Hypothalamus (tissue), 51 donors: ENCODE measurements at regions not wholly inside any gene's neighbourhood (a gene's known extent, or its start where the extent isn't known, plus 50 kb on each side); places are given as distances from the start of the nearest gene placed in this dataset.
A peak's percentile ranks its signal among the peaks of the same experiment; 100 is the strongest.

ENCODE experiments used
- DNase-seq, 51 donors: peaks; one replicate each; lab custom pipeline; 2025; lab: John Stamatoyannopoulos, UW

DNA sequence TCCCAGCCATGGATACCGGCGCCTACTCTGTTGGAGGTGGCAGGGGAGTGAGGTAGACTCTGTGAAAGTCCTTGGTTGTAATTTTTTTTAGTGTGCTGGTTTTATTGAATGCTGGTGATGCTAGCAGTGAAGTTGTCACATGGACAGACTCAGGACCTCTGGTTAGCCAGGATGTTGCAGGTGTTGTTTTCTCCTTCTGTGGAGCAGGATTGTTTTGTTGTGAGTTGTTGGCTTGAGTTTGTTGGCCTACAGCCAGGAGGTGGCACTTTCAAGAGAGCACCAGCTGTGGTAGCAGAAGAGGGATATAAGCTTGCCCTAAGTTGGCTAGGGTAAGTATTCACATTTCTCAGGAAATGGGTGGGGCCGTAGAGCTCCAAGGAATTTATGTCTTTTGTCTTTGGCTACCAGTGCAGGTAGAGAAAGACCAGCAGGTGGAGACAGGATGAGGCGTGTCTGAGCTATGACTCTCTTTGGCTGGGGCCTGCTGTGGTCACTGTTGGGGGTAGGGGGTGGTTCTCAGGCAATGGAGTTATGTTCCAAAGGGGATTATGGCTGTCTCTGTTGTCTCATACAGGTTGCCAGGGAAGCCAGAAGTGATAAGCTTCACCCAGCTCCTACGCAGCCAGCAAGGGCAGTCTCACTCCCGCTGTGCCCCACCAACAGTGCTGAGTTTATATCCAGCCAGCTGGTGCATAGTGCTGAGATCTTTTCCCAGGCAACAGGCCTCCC is 248.7 kb downstream of the TAF11L14 start:
- peak in 1 of 51 donors; percentile 9 for DNase-seq

DNA sequence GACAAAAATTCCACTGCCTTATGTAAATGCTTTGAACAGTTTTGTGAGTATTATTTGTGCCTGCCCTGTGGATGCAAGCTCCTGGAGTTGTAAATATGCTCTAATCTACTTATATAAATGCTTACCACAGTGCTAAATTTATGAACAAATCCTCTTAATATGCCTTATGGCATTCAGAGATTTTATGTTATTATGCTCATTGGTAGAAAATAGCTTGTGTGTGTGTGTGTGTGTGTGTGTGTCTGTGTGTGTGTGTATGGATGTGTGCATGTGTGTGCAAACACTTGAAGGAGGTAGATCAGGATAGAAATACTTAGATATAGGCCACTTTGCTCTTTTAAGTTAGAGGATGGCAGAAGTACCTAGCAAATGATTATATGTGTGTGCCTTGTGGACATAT is 253.9 kb downstream of the TAF11L14 start:
- DNase-seq: no peak

DNA sequence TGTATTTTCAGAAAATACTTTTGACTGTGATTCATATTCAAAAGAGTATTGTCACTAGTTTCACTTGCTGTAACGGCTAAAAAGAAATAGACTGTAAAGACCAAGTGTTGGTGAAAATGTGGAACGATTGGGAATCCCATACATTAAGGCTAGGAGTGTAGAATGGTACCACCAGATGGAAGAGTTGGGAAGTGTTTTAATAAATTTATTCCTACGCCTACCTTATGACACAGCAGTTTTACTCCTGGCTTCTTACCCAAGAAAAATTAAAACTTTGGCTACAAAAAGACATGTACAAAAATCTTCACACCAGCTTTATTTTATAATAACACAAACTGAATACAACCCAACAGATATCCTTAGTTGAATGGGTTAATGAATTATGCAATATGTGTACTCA is 256.2 kb downstream of the TAF11L14 start:
- DNase-seq: no peak

DNA sequence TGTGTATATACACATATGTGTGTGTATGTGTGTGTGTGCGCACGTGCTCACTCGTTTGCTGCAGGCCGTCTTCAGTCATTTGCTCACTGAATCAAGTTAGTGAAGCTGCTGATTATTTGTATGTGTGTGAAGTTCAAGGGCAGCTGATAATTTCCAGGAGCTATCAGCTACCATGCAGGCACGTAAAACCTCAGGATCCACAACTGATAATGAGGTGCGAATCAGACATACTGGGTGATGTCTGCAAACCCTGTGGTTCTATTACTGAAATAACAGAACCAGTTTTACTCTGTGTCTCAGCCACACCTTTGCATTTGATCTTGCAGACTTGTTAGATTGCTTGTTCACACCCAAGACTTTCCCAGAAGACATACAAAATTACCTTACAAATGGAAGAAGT is 257.6 kb downstream of the TAF11L14 start:
- DNase-seq: no peak

DNA sequence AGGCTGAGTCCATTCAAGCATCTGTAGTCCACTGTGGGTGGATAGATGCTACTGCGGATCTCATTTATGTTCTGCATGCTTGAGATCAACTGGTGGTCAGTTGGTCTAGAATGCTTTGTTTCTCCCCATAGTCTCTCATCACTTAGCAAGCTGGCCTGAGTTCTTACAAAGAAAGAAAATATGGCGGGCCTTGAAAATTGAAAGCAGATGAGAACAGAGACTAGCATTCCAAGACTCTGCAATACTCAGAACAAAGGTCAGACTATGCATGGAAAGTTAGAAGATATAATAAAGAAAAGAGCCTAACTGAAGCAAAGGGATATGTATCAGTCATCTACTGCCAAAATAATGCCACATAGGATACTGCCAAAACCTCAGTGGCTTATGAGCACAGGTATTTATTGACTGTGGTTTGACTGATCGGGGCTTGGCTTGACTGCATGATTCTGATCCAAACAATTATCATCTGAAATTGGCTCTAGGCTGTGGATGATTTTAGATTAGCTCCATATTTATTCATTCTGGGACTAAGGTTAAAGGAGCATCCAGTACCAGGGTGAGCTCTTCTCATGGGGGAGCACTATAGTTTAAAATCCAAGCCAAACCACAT is 258.9 kb downstream of the TAF11L14 start:
- no peak for DNase-seq

DNA sequence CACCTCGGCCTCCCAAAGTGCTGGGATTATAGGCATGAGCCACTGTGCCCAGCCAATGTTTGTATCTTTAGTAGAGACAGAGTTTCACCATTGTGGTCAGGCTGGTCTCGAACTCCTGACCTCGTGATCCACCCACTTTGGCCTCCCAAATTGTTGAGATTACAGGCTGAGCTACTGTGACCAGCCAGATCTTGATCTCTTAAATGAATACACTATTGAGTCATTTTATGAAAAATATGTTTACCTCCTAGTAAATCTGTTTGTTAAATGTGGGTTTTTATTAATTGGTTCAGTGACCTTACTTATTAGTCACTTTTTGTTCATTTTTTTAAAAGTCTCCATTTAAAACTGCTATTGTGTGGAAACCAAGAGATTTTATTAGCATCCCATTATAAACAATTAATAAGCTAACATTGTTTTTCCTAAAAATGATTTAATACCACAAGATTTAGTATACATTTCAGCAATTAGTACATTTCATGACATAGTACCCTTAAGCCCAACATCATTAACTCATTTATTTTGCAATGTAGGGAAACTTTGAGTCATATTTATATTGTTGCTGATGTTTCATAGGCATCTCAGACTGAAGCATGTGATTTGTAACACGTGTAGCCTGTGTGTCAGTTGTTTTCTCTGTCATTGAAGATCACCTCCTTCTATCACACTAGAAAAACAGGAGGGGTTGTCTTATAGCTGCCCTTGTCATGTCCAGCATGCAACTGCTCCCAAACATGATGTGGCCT is 261.2 kb downstream of the TAF11L14 start:
- no peak for DNase-seq

DNA sequence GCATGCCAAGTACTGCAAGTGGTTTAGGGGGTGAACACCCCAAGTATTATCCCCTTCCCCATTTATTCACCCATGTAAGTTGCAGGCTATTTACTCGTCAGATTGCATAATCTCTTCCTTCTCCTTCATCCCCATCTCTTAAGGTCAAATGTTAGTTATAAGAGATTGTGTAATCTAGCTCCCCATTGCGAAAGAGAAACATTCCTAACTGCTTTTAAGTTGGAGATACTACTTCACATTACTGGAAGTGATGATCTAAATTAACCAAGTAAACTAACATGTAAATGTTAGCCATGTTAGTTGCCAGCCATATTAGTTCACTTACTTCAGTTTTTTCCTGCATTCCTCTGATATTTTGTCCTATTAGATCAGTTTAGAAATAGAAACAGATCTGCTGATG is 262.3 kb downstream of the TAF11L14 start:
- DNase-seq: no peak

DNA sequence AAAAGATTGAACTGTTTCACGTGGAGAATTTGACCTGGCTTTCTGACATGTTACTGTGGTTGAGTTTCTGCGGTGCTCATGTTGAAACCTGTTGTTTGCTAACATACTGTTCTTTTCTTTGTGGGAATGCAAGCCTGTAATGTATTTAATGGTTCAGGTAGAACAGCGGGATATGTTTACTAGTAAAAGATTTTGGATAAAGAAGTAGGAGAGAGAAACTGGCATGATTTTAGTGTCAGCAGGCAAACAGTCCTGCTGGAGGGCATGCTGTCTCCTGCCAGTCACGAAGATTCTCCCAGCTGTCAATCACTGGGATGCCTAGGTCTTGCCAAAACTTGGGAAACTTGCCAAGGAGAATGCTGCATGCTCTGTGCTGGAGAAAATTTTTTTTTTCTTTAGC is 263.5 kb downstream of the TAF11L14 start:
- no peak for DNase-seq

DNA sequence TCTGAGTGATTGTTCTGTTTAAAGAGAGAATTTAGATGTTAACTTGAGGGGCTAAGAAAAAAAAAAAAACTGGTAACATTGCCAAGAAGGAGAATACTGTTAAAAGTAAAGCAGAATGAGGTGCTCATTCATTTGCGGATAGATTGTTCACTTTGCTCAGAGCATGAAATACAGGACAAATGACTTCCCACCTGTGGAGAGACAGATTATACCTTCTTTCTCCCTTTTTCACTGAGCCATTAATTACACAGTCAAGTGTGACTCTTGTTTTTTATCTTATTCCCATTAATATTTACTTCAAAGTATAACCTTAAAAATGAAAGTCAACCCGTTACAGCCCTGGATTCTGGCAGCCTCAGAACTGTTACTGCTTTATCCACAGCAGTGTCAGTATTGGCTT is 264.5 kb downstream of the TAF11L14 start:
- DNase-seq: no peak

DNA sequence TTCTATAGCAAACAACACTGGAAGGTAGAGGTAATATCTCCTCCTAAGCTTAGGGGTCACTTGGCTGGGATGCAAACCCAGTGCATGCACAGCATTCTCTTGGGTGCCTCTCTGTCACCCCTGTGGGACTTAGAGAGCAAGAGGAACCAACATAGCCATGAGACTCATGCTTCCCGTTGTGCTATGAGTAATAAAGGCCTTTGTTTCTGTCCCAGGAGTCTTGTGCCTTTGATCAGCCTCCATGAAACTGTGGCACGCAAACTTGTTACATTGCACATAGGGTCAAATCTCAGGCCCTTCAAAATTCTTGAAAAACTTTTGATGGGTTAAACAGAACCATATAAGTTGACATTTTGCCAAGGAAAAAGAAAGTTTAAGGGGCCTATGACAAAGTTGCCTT is 272.8 kb downstream of the TAF11L14 start:
- no peak for DNase-seq

DNA sequence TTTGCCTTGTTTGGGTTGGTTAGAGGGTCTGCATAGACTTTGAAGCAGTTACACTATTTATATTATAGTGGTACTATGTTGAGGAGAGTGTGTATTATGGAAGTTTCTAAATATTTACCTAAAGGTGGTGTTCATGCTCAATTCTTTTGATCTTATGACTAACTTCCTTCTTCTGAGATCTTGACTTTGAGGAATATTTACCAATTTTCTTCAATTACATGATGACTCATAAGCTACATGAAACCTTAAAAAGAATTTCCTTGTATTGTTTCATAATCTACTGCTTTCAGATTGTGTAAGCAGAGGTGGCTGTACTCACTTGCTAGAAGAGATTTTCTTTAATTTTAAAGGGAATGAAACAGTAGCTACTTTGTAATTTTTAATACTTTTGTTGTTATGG is 276.1 kb downstream of the TAF11L14 start:
- no peak for DNase-seq

DNA sequence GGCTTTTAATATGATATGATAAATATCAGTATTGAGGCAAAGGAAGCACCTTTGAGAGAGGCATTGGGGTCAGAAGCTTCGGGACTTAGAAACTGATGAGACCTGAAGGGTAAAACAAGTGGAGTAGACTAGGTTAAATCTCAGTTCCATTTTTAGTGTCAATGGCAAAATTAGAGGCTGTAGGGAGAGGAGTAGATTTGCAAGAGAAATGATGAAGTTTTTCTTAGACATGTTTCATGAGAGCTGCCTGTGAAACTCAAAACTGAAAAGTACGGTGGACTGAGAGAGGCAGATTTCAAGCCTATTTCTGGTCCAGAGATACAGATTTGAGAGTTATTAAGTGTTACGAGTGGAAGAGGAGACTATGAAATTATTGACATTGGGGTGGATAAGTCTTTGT is 278.5 kb downstream of the TAF11L14 start:
- DNase-seq: no peak

DNA sequence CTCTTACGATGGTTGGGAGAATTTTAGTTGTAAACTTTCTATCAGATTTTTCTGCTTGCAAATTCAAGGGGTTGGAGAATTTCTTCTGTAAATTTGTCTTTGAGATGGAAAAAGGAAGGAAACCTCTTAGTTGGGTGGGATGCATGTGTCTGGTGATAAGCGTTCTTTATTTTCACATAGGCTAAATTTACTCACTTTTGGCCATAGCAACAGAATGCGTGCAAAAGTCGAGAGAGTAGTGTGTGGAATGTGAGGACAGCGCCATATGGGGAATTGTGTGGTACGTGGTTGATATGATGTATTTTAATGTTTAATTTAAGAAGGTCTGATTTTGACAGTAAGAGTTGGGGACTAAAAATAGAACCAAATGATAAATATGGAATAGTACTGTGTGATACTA is 282.2 kb downstream of the TAF11L14 start:
- no peak for DNase-seq

DNA sequence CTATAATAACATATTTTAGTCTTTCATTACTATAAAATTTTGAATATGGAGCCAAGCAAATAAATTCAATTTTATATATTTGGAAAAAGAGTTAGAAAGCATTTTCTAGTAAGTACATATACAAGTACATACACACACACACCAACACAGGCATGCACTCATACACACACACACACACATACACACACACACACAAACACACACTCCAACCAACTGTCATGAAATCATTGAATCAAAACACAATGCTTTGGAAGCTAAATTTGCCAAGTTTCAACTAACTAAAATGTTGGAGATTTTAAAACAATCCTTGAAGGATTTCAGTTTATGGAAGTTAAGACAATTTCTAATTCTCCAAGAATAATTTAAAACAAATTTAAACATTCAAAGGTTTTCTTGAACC is 283.2 kb downstream of the TAF11L14 start:
- no peak for DNase-seq

DNA sequence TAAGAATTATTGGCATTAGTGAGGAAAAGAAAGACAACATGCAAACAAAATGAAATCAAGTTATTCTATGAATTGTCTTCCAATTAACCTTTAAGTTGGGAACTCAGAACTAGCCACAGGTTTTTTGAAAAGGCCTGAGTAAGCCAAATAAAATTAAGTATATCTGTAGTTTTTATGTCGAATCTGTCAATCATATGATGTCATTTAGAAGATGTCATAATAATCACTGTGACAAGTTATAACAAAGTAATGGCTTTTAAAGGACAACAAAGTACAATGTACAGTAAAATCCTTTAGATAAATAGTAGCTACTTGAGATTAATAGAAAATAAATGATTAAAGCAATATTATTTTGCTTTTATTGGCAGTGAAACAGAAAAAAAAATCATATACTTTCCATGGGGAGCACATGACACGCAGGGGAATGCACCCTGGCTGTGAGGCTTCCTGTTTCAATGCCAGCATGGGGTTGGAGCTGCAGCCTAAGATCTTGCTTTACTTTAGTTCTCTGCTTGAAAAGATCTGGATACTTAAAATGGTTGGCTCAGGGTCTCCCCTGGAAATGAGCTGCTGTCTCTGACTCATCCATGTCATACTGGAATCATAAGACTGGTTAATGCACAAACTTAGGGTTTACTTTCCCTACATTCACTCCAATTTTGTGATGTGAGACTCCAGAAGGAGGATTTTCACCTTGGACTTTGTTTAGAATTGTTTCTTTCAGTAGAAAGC is 284.3 kb downstream of the TAF11L14 start:
- DNase-seq: no peak

DNA sequence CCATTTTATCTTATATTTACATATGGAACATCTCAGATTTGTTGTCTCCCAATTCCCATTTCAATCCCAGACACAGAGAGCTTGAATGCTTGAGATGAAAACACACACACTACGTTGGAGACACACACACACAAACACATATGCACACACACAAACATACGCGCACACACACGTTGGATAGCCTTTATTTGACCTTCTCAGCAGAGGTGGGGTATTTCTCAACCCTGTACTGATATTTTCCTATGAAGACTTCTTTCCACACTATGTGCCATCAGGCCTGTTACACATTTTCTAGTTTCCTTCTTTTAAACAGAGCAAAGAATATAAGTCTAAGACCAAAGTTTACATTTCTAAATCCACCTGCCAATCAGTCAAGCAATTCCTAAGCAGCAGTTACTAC is 291.0 kb downstream of the TAF11L14 start:
- no peak for DNase-seq

DNA sequence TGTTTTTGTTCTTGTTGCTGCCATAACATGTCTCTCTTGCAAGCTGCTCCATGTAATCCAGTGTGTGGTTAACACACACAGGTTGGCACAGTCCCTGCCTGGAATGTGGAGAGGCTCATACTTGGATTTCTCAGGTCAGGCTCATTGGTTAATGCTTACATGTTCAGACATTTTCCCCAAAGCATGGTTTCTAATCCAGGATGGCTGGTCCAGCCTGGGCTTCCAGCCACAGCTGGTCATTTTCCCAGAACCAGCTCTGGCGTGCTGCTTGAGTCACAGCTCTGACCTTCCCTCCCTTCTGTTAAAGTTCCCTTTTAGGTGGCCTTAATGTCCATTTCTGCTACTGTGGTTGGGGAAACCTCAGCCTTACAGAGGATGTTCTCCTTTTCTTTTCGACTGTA is 294.3 kb downstream of the TAF11L14 start:
- DNase-seq: peak in 17 of 51 donors; percentile 1 to 29 (median 7)

DNA sequence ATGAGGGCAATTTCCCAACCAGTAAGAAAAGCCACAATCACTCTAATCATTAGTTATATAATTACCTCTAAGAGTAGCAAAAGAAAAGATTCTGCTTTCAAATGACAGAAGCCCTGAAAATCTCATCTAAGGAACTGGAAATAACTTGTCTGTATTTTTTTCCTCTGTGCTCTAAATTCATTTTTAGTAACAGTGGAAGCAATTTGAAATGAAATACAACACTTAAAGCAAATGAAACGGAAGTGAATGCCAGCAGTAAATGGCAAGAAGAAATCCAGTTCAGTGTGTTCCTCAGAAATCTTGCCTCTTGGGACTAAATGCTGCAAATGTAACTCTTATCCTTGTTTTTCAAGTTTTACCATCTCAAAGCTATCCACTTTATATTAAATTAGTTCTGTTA is 294.9 kb downstream of the TAF11L14 start:
- DNase-seq: no peak

DNA sequence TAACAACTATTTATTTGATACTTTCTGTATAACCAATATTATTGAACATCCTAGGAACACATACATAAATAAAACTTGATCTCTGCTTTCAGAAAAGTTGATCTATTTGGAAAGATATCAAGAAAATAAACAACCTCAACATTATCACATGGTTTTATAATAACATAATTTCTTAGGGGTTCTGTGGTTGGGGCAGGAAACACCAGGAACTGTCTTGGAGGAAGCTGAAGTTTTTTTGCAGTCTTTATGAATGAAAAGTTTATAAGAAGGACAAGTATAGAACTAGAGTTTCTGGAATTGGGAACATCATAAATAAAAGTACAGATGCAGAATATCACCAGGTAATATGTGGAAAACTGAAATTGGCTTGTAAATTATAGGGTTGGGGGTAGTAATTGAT is 296.1 kb downstream of the TAF11L14 start:
- no peak for DNase-seq

DNA sequence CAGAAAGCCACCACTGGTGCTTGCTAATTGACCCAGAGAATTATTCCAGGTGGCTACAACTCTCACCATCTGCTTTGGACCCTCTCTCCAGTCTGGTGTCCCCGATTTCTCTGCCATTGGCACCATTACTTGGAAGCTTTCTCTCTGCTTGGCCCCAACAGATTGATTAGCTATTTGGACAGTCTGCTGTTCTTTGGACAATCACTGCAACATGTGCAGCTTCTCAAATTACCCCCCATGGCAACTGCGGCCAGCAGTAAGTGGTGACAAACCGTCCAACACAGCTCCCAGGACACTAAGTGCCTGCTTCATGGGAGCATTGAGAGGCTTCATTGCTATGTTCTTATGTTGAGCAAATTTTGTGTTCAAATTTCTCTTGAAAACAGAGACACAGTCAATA is 309.8 kb downstream of the TAF11L14 start:
- no peak for DNase-seq

DNA sequence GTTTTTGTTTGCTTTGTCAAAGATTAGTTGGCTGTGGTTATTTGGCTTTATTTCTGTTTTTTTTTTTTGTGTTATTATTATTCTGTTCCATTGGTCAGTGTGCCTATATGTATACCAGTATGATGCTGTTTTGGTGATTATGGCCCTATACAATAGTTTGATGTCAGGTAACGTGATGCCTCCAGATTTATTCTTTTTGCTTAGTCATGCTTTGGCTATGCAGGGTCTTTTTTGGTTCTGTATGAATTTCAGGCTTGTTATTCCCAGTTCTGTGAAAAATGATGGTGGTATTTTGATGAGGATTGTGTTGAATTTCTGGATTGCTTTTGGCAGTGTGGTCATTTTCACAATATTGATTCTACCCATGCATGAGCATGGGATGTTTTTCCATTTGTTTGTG is 312.8 kb downstream of the TAF11L14 start:
- no peak for DNase-seq
